ENCODE measurements at regions not wholly inside any gene's neighbourhood (a gene's known extent, or its start where the extent isn't known, plus 50 kb on each side); places are given as distances from the start of the nearest gene placed in this dataset.
"Not testable (repeated sequence)": the region's sequence is repeated elsewhere in the genome, so short reads cannot be mapped to it uniquely, and the experiment has no call there.

DNA sequence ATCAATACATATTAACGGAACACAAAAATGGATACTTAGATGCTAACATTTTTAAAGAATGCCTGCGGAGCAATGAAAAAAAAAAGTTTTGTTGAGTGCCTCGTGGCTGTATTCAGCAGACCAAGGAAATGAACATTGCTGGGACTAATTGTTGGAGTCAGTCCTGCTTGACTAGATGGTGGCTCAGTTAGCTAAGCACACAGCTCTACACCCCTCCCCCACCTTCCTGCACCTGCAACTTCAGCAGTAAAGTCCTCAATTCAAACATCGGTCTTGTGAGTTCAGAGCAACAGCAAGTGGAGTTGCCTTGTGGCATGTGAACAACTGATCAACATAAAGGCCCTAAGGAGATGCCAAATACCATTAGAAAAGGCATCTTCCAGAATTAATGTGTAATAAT lies 326.0 kb upstream of the NPSR1 start:
- DNase-seq (ENCODE audit: low read depth in 3 of 3): no peak

DNA sequence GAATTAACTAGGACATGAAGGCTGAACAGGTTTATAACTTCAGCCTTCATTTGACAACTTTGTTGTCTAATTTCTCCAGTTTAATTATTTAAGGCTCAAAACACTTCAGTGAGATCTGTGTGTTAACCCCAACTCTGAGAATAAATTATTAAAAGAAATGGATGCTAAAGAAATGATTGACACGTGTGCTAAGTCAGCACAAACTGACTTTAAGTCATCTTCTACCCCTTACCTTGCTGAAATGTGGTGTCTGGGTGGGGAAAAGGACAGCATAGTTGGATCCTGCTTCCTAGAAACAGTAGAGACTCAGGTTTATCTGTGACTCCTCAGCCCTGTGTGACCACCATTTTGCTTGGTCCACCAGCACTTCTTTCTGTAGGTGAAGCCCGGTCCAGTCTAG lies 324.8 kb upstream of the NPSR1 start:
- DNase-seq (ENCODE audit: low read depth in 3 of 3): no peak

DNA sequence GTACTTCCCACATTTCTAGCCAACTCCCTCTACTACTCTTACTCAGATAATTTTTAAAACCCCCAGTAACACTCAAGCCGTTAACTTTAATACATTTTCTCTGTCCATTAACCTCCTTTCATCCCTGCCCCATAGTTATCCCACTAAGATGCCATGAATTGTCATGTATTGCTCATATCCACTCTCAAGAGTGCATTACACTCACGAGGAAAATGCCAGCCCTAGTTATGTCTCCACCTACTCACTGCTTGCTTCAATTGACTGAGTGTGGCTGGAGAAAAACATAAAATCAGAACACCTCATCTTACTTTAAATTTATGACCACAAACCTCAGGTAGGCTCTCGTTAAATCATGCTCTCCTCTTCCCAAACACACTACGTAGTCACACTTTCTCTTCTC lies 324.1 kb upstream of the NPSR1 start:
- DNase-seq (ENCODE audit: low read depth in 3 of 3): no peak

DNA sequence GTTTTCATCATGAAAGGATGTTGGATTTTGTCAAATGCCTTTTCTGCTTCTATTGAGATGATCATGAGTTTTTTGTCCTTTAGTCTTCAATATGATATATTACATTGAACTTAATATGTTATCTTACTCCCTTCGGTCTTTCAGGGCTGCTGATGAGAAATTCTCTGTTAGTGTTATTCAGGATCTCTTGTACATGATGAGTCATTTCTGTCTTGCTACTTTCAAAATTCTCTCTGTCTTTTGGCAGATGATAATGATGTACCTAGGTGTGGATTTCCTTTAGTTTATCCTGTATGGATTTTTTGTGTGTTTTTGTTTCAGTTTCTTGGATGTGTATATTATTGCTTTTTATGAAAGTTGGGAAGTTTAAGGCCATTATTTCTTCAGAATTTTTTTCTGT lies 320.9 kb upstream of the NPSR1 start:
- DNase-seq (ENCODE audit: low read depth in 3 of 3): no peak

- no peak for DNase-seq (ENCODE audit: low read depth in 3 of 3)
These were observed 319.0 kb upstream of the NPSR1 start for GRCh38 chr7:34338961-34339526.

DNA sequence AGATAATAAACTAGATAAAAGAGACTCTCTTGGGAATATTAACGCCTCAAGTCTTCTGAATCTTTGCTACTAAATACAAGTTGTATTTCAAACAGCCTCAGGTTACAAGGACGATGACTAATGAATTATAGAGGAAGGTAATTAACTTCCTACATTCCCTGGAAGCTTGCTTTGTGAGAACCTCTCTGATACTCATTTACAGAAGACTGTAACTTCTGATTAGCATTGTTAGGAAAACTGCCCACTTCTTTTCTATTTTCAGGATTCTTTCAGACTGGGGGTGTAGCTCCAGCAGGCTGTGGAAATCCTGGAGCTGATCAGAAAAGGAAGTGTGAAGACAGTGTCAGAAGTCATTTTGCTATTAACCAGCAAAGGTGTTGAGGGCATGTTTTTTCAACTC lies 316.7 kb upstream of the NPSR1 start:
- DNase-seq (ENCODE audit: low read depth in 3 of 3): no peak

- no peak for DNase-seq (ENCODE audit: low read depth in 3 of 3)
These were observed 315.6 kb upstream of the NPSR1 start for GRCh38 chr7:34342387-34342786.

GRCh38 chr7:34343667-34344066 lies 314.4 kb upstream of the NPSR1 start:
- no peak for DNase-seq (ENCODE audit: low read depth in 3 of 3)

GRCh38 chr7:34354011-34354410 lies 304.0 kb upstream of the NPSR1 start:
- DNase-seq (ENCODE audit: low read depth in 3 of 3): no peak

- no peak for DNase-seq (ENCODE audit: low read depth in 3 of 3)
These were observed 303.1 kb upstream of the NPSR1 start for GRCh38 chr7:34354899-34355298.

GRCh38 chr7:34357068-34357467 lies 300.9 kb upstream of the NPSR1 start:
- no peak for DNase-seq (ENCODE audit: low read depth in 3 of 3)

DNA sequence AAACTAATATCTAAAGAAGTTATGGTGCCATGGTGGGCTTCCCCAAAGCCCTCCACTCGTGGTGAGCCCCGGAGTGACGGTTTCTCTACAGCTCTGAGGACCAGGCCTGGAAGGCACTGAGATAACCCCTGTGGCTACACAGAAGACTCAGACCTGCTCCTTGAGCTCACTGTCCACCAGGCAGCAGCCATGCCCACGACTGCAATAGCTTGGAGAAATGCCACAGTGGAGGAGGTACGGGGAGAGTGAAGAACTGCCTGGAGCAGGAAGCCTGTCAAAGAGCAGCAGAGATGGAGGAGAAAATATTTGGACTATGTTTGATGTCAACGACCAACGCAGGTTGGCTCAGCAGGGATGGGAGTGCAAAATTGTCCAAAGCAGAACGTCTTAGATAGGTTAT lies 300.1 kb upstream of the NPSR1 start:
- no peak for DNase-seq (ENCODE audit: low read depth in 3 of 3)

- DNase-seq (ENCODE audit: low read depth in 3 of 3): not testable (repeated sequence)
These were observed 299.4 kb upstream of the NPSR1 start for GRCh38 chr7:34358578-34358977.

- DNase-seq (ENCODE audit: low read depth in 3 of 3): no peak
These were observed 296.3 kb upstream of the NPSR1 start for GRCh38 chr7:34361663-34362250.

GRCh38 chr7:34362621-34363020 lies 295.4 kb upstream of the NPSR1 start:
- no peak for DNase-seq (ENCODE audit: low read depth in 3 of 3)

- DNase-seq (ENCODE audit: low read depth in 3 of 3): no peak
These were observed 293.9 kb upstream of the NPSR1 start for GRCh38 chr7:34364130-34364529.

GRCh38 chr7:34365011-34365410 lies 293.0 kb upstream of the NPSR1 start:
- no peak for DNase-seq (ENCODE audit: low read depth in 3 of 3)

DNA sequence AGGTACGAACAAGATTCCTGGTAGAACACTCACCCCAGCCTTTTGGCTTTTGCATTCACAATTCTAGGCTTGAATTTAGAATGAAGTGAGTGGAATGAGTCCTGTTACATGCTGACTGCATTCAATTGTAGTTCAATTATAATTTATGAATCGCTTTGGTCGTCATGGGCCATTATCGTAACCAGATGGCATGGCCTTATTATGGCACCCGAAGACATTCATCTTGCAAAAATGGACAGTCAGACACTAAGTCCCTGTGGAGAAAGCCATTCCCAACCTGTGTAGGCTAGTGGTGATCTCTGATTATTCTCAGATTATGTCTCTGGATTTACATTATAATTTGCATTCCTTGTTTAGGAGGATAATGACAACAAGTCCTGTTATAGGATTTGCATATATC lies 292.4 kb upstream of the NPSR1 start:
- DNase-seq (ENCODE audit: low read depth in 3 of 3): no peak

- DNase-seq (ENCODE audit: low read depth in 3 of 3): no peak
These were observed 286.1 kb upstream of the NPSR1 start for GRCh38 chr7:34371922-34372321.

- no peak for DNase-seq (ENCODE audit: low read depth in 3 of 3)
These were observed 284.1 kb upstream of the NPSR1 start for GRCh38 chr7:34373940-34374339.

DNA sequence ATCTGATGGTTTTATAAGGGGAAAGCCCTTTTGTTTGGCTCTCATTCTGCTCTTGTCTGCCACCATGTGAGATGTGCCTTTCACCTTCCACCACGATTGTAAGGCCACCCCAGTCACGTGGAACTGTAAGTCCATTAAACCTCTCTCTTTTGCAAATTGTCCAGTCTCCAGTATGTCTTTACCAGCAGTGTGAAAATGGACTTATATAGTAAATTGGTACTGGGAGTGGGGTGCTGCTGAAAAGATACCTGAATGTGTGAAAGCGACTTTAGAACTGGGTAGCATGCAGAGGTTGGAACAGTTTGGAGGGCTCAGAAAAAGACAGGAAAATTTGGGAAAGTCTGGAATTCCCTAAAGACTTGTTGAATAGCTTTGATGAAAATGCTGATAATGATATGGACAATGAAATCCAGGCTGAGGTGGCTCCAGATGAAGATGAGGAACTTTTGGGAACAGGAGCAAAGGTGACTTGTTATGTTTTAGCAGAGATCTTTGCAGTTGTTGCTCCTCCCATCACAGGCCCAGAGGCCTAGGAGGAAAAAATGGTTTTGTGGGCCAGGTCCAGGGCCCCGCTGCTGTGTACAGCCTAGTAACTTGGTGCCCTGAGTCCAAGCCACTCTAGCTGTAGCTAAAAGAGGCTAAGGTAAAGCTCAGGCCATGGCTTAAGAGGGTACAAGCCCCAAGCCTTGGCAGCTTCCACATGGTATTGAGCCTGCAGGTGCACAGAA lies 275.7 kb upstream of the NPSR1 start:
- no peak for DNase-seq (ENCODE audit: low read depth in 3 of 3)

GRCh38 chr7:34385384-34385783 lies 272.6 kb upstream of the NPSR1 start:
- no peak for DNase-seq (ENCODE audit: low read depth in 3 of 3)

DNA sequence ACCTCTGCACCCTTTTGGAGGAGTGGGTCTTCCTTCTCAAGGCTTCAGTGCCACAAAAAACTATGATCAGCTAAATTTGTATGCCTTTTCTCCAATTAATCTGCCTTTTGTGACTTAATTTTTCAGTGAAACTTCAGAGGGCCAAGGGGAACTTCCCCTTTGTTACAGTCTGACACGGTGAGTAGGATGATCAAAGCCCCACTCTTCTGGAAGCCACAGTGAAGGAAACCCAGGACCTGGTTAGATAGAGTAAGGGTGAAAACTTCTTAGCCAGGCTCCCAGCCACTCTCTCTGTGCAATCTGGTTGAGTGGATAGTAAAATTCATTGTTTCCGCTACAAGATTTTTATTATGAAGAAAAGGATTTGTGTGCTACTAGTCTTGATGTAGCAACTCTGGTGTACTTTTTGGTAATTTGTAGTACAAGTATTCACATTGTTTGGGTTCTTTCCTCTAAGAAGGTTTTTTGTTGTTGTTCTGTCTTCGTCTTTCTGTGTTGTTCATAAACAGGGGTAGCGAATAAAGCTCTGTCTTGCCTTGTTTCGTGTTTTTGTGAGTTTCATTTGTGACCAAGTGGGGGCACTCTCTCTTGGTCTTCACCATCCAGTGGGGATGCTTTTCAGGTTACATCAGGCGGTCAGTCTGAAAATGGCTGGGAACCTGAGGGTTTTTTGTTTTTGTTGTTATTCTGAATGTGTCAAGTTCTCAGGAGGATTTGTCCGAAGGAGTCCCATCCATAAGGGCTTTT lies 268.5 kb upstream of the NPSR1 start:
- DNase-seq (ENCODE audit: low read depth in 3 of 3): no peak
